HG03039 (cell line): ENCODE measurements at regions not wholly inside any gene's neighbourhood (a gene's known extent, or its start where the extent isn't known, plus 50 kb on each side); places are given as distances from the start of the nearest gene placed in this dataset.

Experiments used
- ATAC-seq: cut with Tn5 transposase; IDR thresholded peaks from one replicate; pipeline ENCODE4 v1.9.1; 2021; ENCODE audit warnings: mild to moderate bottlenecking, moderate library complexity; ENCODE audit not compliant: unreplicated experiment

DNA sequence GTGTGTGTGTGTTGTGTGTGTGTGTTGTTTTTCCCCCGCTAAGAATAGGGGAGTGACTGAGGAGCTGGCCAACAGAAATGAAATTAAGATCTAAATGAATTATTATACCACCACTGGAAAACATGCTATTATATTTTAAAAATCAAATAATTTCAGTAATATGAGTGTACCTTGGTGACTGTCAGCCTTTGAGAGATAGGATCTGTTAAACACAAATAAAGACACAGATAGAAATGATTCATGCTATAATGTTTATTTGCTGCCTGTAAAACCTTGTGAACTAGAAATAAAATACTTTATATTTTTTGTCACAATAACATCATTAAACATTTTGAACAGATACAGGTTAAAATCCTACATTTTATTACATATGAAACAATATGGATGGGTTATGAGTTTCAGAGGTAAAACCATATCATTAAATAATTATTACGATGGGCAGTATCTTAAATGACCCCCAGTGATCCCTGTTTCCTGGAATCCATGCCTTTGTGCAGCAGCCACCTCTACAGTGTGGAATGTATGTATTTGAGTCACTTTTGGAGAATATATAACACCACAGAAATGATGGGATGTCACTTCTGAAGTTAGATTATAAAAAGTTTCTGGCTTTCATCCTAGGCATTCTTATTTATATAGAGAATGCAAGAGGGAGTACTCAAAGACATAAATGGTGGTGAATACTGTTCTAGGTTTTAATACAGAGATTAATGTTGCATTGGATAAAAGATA is 617.2 kb downstream of the CDH18 start:
- ATAC-seq = no peak

DNA sequence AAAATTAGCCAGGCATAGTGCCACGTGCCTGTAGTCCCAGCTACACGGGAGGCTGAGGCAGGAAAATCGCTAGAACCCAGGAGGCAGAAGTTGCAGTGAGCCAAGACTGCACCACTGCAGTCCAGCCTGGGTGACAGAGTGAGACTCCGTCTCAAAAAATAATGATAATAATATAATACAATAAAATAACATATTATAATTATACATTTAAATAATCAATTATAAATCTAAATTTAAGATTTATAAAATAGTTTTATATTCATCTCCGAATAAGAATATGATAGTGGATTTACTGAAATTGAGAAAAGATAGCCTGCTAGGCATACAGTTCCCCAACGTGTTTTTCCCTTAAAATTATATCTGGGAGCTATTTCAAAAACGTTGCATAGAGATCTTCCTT is 599.6 kb downstream of the CDH18 start:
- no peak for ATAC-seq

DNA sequence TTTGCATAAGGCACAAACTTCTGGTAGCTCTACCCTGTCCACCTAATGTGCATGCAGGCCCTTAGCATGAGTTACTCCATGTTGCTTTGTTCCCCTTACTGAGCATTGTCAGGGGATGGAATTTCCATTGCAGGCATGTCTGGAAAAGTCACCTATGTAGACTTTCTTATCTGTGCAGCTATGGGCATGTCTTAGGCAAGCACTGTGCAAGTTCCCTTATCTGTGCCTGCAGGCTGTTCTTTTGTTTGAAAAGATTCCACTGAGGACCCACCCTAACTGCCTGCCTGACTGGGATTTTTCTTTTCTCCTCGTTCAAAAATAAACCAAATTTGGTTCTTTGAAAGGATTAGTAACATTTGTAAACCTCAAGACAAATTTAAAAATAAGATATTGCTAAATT is 587.0 kb downstream of the CDH18 start:
- no peak for ATAC-seq

DNA sequence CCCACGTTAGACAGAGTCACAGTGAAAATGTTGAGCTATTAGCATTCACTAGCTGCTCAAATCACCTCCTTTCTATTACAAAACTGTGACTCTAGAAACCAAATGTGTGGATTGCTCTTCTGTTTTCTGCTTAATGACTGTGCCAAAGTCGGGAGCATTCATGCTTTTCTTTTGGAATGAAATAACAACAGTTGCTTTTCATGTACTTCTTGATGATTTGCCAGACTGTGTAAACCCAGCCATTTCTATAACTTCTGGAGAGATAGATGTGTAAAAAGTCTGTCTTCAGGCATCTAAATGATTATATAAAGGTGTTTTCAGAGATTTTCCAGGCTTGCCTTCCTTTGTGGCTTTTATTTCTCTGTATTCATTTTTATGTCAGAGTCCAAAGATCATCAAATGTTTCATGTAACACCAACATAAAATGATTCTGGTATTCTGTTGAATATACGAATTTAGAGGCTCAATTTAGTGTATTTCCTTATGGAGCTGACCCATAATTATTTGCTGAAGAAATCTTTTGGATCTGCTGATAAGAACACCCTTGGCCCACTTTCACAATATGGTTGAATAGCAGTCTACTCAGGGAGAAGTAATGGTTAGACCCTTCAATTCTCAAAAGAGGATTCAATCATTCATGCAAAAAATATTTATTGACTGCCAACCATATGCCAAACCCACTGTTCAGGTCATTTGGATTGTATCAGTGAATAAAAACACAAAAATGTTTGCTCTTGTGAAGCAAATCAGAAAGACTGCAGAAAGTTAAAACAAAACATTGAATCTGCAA is 581.2 kb downstream of the CDH18 start:
- ATAC-seq = no peak

DNA sequence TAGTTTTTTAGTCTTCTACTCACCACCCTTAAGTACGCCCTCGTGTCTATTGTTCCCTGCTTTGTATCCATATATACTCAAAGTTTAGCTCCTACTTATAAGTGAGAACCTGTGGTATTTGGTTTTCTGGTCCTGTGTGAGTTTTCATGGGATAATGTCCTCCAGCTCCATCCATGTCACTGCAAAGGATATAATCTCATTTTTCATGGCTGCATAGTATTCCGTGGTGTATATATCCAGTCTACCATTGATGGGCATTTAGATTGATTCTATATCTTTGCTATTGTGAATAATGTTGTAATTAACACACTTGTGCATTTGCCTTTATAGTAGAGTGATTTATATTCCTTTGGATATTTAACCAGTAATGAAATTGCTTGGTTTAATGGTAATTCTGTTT is 579.9 kb downstream of the CDH18 start:
- no peak for ATAC-seq

DNA sequence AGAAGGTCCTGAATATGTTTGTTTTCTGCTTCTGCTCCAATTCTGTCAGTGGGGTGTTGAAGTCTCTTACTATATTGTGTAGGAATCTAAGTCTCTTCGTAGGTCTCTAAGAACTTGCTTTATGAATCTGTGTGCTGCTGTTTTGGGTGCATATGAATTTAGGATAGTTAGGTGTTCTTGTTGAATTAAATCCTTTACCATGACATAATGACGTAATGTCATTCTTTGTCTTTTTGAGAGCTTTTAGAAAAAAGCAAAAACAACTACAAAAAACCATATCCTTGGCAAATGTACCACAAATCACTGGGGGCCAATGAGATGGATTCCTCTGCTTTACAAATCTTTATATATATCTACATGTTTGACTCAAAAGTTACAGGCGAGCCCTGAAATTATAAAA is 576.1 kb downstream of the CDH18 start:
- ATAC-seq = no peak
